Vagina (tissue), 2 donors: ENCODE measurements at regions not wholly inside any gene's neighbourhood (a gene's known extent, or its start where the extent isn't known, plus 50 kb on each side); places are given as distances from the start of the nearest gene placed in this dataset.

ENCODE experiments used
- CTCF ChIP-seq, 3 experiments: fragments of 450-650 bp in 2 of 3; fragments of 200-600 bp in 1 of 3; sonication (generic) in 1 of 3; IDR thresholded peaks; one replicate each; pipeline ENCODE4 v1.5.1; 2017 to 2019; ENCODE audit warnings: antibody characterized with exemption in 3 of 3, mild to moderate bottlenecking in 2 of 3, moderate library complexity in 2 of 3
- POLR2A ChIP-seq, 2 donors: fragments of 450-650 bp; IDR thresholded peaks; one replicate each; pipeline ENCODE4 v1.6.1; 2017; ENCODE audit warnings: antibody characterized with exemption in 2 of 2, mild to moderate bottlenecking in 2 of 2, moderate library complexity in 2 of 2
- POLR2AphosphoS5 ChIP-seq, 2 donors: sonication (generic); formaldehyde crosslinking; IDR thresholded peaks; one replicate each; pipeline ENCODE4 v1.9.0; 2017; ENCODE audit warnings: antibody characterized with exemption in 2 of 2, mild to moderate bottlenecking in 2 of 2, low read depth in 1 of 2; ENCODE audit not compliant: insufficient read depth in 1 of 2

GRCh38 chr2:52260904-52261303, 1229.0 kb upstream of the NRXN1 start:
- TF ChIP-seq POLR2AphosphoS5 (IDR thresholded peaks at IDR 0.05; ENCODE audit: insufficient read depth in 1 of 2, low read depth in 1 of 2) (no peak), CTCF (IDR thresholded peaks at IDR 0.05) (no peak), POLR2A (IDR thresholded peaks at IDR 0.05) (no peak)
